ENCODE measurements at regions not wholly inside any gene's neighbourhood (a gene's known extent, or its start where the extent isn't known, plus 50 kb on each side); places are given as distances from the start of the nearest gene placed in this dataset.

GRCh38 chr15:93170329-93170728 is 81.3 kb upstream of the RGMA start:
- H3K27ac ChIP-seq = no peak overlapping the region
- TF ChIP-seq CTCF (IDR thresholded peaks at IDR 0.05) = no peak
- H3K4me1 ChIP-seq = no peaks in the 10 kb centered on the region
- intact Hi-C loops (cut with DNase I) = no loop called here
- no peaks in the 10 kb centered on the region for H3K27me3 ChIP-seq
- no peak overlapping the region for H3K4me3 ChIP-seq
- H3K9ac ChIP-seq (ENCODE audit: low read depth in 2 of 2, low read length in 2 of 2) = no peak overlapping the region
- no peaks in the 10 kb centered on the region for H3K36me3 ChIP-seq
- DNase-seq = no peak
- H3K9me3 ChIP-seq = no peaks in the 10 kb centered on the region

GRCh38 chr15:93168910-93169309 is 79.9 kb upstream of the RGMA start:
- Histone ChIP-seq H3K9me3 (no peaks in the 10 kb centered on the region), H3K4me3 (no peak overlapping the region), H3K9ac (ENCODE audit: low read depth in 2 of 2, low read length in 2 of 2) (no peak overlapping the region), H3K36me3 (no peaks in the 10 kb centered on the region), H3K27ac (no peak overlapping the region), H3K4me1 (no peaks in the 10 kb centered on the region), H3K27me3 (no peaks in the 10 kb centered on the region)
- intact Hi-C loops (cut with DNase I) = no loop called here
- TF ChIP-seq CTCF (IDR thresholded peaks at IDR 0.05) = no peak
- no peak for DNase-seq

GRCh38 chr15:93167291-93167690 is 78.3 kb upstream of the RGMA start:
- Histone ChIP-seq H3K27ac (no peak overlapping the region), H3K4me3 (no peak overlapping the region), H3K36me3 (no peaks in the 10 kb centered on the region), H3K4me1 (no peaks in the 10 kb centered on the region), H3K9me3 (no peaks in the 10 kb centered on the region), H3K9ac (ENCODE audit: low read depth in 2 of 2, low read length in 2 of 2) (no peak overlapping the region), H3K27me3 (no peaks in the 10 kb centered on the region)
- no peak for TF ChIP-seq CTCF (IDR thresholded peaks at IDR 0.05)
- intact Hi-C loops (cut with DNase I) = no loop called here
- no peak for DNase-seq

DNA sequence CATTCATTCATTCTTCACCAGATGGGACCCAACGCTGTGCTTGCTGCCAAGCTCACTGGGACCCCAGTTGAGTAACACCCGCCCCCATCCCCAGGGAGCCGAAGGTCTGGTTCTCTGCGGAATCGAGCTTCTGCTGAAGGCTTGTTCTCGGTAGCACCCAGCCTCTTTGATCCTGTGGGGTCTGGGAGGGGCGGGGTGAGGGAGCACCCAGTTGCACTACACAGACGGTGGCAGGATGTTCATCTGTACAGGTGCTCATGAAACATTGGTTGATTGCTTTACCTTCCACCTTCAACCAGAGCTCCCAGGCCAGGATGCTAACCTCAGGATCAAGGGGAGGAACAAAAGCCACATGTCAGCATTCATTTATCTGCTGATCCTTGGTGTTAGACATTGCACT is 77.7 kb upstream of the RGMA start:
- intact Hi-C loops (cut with DNase I) = no loop called here
- Histone ChIP-seq H3K27ac (no peak overlapping the region), H3K4me1 (no peaks in the 10 kb centered on the region), H3K9me3 (no peaks in the 10 kb centered on the region), H3K9ac (ENCODE audit: low read depth in 2 of 2, low read length in 2 of 2) (no peak overlapping the region), H3K27me3 (no peaks in the 10 kb centered on the region), H3K4me3 (no peak overlapping the region), H3K36me3 (no peaks in the 10 kb centered on the region)
- DNase-seq = no peak
- no peak for TF ChIP-seq CTCF (IDR thresholded peaks at IDR 0.05)

- Histone ChIP-seq H3K9me3 (no peaks in the 10 kb centered on the region), H3K36me3 (no peaks in the 10 kb centered on the region), H3K9ac (ENCODE audit: low read depth in 2 of 2, low read length in 2 of 2) (no peak overlapping the region), H3K4me3 (no peak overlapping the region), H3K27ac (no peak overlapping the region), H3K4me1 (no peaks in the 10 kb centered on the region), H3K27me3 (no peaks in the 10 kb centered on the region)
- no peak for DNase-seq
- no peak for TF ChIP-seq CTCF (IDR thresholded peaks at IDR 0.05)
- intact Hi-C loops (cut with DNase I) = no loop called here
Observed at GRCh38 chr15:93165734-93166470, 76.9 kb upstream of the RGMA start.
